GM12878 (cell line): ENCODE measurements at regions not wholly inside any gene's neighbourhood (a gene's known extent, or its start where the extent isn't known, plus 50 kb on each side); places are given as distances from the start of the nearest gene placed in this dataset.

Source experiments
- BACH1 ChIP-seq: fragments of 450-650 bp; IDR thresholded peaks from 2 replicates; pipeline ENCODE4 v1.6.1; 2017; ENCODE audit warnings: mild to moderate bottlenecking, borderline replicate concordance
- BMI1 ChIP-seq: fragments of 450-650 bp; IDR thresholded peaks from 2 replicates; pipeline ENCODE4 v1.6.1; 2016; ENCODE audit warnings: mild to moderate bottlenecking, moderate library complexity, borderline replicate concordance
- CBFB ChIP-seq: IDR thresholded peaks from 2 replicates; pipeline ENCODE4 v1.6.1; 2016; ENCODE audit warnings: antibody characterized with exemption, low read depth
- HDAC2 ChIP-seq: fragments of 200-600 bp; sonication (generic); IDR thresholded peaks from 2 replicates; pipeline ENCODE4 v1.6.1; 2017
- JUNB ChIP-seq: IDR thresholded peaks from 2 replicates; pipeline ENCODE4 v1.6.1; 2016; ENCODE audit warnings: antibody characterized with exemption, mild to moderate bottlenecking
- MEF2A ChIP-seq: IDR thresholded peaks from 2 replicates; pipeline ENCODE4 v1.6.1; 2011; ENCODE audit warnings: low read depth, mild to moderate bottlenecking, low read length, moderate library complexity; ENCODE audit not compliant: insufficient read depth
- NFYA ChIP-seq: IDR thresholded peaks from 2 replicates; pipeline ENCODE4 v1.6.1; 2011; ENCODE audit warnings: low read depth, mild to moderate bottlenecking, low read length, improper control_type of control experiment, borderline replicate concordance
- RCOR1 ChIP-seq: conservative IDR thresholded peaks from 2 replicates; pipeline ENCODE4 v1.6.1; 2012; ENCODE audit warnings: low read depth, low read length, improper control_type of control experiment
- SUPT20H ChIP-seq: IDR thresholded peaks from 2 replicates; pipeline ENCODE4 v1.6.1; 2011; ENCODE audit warnings: low read depth, mild to moderate bottlenecking, low read length, moderate library complexity, borderline replicate concordance; ENCODE audit not compliant: control insufficient read depth
- ZNF622 ChIP-seq: fragments of 450-650 bp; IDR thresholded peaks from 2 replicates; pipeline ENCODE4 v1.6.1; 2017; ENCODE audit warnings: mild to moderate bottlenecking, inconsistent platforms
- TF ChIP-seq, protein P1 (sequence below): IDR thresholded peaks from 2 replicates; pipeline ENCODE4 v1.6.1; 2011; ENCODE audit warnings: borderline replicate concordance, low read depth, mild to moderate bottlenecking, moderate library complexity, mixed read lengths, low read length; ENCODE audit not compliant: insufficient read depth; ENCODE audit errors: extremely low read length
- TF ChIP-seq, protein P2 (sequence below): fragments of 450-650 bp; IDR thresholded peaks from 2 replicates; pipeline ENCODE4 v1.6.1; 2017; ENCODE audit warnings: mild to moderate bottlenecking, low read depth, inconsistent platforms; ENCODE audit not compliant: poor library complexity, severe bottlenecking
- TF ChIP-seq, protein P3 (sequence below): IDR thresholded peaks from 2 replicates; pipeline ENCODE4 v1.6.1; 2012; ENCODE audit warnings: low read length, inconsistent platforms
- TF ChIP-seq, protein P4 (sequence below): IDR thresholded peaks from 2 replicates; pipeline ENCODE4 v1.6.1; 2012; ENCODE audit warnings: low read depth, low read length, improper control_type of control experiment
- TF ChIP-seq, protein P5 (sequence below): IDR thresholded peaks from 2 replicates; pipeline ENCODE4 v1.6.1; 2011; ENCODE audit warnings: low read depth, low read length, improper control_type of control experiment, borderline replicate concordance
- TF ChIP-seq, protein P6 (sequence below): fragments of 450-650 bp; formaldehyde crosslinking; IDR thresholded peaks from 2 replicates; pipeline ENCODE4 v1.4.0; 2022; ENCODE audit warnings: mild to moderate bottlenecking, moderate library complexity

DNA sequence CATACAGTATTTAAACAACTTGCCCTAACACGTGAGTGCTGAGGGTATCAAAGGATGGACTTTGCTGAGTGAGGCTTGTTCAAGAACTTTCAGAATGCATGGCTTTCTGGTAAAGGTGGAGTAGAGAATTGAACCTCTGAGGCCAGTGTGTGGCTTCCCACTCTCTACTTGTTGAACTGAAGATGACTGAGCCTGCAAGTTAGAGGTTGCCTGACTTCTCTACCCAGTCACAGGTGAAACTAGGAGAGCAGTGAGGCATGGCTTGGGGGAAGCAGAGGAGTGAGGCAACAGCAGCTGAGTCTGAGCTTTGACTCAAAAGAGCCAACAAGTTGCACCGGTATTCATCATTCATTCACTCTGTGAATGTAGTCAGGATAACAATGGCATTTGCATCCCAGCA is 256.4 kb upstream of the SESN3 start (continued):
- TF ChIP-seq BMI1 (no peak), RCOR1 (no peak), NFYA (no peak), SUPT20H (no peak), JUNB (no peak), ZNF622 (no peak), CBFB (no peak), BACH1 (peak; percentile 23; the same call in 1 of the 2 replicates), MEF2A (0 out of 2 replicates have a peak, but pooled peaks have one; percentile 38), HDAC2 (no peak)
- TF ChIP-seq, protein P1, sequence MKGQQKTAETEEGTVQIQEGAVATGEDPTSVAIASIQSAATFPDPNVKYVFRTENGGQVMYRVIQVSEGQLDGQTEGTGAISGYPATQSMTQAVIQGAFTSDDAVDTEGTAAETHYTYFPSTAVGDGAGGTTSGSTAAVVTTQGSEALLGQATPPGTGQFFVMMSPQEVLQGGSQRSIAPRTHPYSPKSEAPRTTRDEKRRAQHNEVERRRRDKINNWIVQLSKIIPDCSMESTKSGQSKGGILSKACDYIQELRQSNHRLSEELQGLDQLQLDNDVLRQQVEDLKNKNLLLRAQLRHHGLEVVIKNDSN, result no peak
- TF ChIP-seq, protein P2, sequence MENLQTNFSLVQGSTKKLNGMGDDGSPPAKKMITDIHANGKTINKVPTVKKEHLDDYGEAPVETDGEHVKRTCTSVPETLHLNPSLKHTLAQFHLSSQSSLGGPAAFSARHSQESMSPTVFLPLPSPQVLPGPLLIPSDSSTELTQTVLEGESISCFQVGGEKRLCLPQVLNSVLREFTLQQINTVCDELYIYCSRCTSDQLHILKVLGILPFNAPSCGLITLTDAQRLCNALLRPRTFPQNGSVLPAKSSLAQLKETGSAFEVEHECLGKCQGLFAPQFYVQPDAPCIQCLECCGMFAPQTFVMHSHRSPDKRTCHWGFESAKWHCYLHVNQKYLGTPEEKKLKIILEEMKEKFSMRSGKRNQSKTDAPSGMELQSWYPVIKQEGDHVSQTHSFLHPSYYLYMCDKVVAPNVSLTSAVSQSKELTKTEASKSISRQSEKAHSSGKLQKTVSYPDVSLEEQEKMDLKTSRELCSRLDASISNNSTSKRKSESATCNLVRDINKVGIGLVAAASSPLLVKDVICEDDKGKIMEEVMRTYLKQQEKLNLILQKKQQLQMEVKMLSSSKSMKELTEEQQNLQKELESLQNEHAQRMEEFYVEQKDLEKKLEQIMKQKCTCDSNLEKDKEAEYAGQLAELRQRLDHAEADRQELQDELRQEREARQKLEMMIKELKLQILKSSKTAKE, result peak; percentile 45
- TF ChIP-seq, protein P3, sequence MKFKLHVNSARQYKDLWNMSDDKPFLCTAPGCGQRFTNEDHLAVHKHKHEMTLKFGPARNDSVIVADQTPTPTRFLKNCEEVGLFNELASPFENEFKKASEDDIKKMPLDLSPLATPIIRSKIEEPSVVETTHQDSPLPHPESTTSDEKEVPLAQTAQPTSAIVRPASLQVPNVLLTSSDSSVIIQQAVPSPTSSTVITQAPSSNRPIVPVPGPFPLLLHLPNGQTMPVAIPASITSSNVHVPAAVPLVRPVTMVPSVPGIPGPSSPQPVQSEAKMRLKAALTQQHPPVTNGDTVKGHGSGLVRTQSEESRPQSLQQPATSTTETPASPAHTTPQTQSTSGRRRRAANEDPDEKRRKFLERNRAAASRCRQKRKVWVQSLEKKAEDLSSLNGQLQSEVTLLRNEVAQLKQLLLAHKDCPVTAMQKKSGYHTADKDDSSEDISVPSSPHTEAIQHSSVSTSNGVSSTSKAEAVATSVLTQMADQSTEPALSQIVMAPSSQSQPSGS, result peak; percentile 18; the same call in 1 of the 2 replicates
- TF ChIP-seq, protein P4, sequence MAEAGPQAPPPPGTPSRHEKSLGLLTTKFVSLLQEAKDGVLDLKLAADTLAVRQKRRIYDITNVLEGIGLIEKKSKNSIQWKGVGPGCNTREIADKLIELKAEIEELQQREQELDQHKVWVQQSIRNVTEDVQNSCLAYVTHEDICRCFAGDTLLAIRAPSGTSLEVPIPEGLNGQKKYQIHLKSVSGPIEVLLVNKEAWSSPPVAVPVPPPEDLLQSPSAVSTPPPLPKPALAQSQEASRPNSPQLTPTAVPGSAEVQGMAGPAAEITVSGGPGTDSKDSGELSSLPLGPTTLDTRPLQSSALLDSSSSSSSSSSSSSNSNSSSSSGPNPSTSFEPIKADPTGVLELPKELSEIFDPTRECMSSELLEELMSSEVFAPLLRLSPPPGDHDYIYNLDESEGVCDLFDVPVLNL, result no peak
- TF ChIP-seq, protein P5, sequence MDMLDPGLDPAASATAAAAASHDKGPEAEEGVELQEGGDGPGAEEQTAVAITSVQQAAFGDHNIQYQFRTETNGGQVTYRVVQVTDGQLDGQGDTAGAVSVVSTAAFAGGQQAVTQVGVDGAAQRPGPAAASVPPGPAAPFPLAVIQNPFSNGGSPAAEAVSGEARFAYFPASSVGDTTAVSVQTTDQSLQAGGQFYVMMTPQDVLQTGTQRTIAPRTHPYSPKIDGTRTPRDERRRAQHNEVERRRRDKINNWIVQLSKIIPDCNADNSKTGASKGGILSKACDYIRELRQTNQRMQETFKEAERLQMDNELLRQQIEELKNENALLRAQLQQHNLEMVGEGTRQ, result no peak
- TF ChIP-seq, protein P6, sequence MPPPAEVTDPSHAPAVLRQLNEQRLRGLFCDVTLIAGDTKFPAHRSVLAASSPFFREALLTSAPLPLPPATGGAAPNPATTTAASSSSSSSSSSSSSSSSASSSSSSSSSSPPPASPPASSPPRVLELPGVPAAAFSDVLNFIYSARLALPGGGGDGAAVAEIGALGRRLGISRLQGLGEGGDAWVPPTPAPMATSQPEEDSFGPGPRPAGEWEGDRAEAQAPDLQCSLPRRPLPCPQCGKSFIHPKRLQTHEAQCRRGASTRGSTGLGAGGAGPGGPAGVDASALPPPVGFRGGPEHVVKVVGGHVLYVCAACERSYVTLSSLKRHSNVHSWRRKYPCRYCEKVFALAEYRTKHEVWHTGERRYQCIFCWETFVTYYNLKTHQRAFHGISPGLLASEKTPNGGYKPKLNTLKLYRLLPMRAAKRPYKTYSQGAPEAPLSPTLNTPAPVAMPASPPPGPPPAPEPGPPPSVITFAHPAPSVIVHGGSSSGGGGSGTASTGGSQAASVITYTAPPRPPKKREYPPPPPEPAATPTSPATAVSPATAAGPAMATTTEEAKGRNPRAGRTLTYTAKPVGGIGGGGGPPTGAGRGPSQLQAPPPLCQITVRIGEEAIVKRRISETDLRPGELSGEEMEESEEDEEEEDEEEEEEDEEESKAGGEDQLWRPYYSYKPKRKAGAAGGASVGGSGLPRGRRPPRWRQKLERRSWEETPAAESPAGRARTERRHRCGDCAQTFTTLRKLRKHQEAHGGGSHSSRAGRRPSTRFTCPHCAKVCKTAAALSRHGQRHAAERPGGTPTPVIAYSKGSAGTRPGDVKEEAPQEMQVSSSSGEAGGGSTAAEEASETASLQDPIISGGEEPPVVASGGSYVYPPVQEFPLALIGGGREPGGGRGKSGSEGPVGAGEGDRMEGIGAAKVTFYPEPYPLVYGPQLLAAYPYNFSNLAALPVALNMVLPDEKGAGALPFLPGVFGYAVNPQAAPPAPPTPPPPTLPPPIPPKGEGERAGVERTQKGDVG (CRISPR knock-in tag), result no peak
